ENCODE measurements at regions not wholly inside any gene's neighbourhood (a gene's known extent, or its start where the extent isn't known, plus 50 kb on each side); places are given as distances from the start of the nearest gene placed in this dataset.

DNA sequence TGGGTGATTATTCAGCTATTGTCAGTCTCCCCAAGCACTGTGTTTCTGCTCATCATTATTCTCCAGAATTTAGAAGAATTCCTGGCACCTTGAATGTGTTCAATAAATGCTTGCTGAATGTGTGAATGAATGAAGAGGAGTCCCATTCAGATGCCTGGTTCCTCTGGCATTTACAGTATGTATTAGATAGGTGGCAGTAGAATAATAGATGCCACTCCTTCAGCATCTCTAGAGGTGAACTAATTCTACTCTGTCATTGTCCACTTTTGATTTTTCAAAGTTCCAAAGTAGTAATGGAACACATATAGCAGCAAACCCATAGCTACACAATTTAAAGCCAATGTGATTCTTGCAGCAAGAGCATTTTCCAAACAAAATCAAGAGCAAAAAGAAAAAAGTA is 118.9 kb upstream of the CEP162 start:
- TF ChIP-seq, protein P1, sequence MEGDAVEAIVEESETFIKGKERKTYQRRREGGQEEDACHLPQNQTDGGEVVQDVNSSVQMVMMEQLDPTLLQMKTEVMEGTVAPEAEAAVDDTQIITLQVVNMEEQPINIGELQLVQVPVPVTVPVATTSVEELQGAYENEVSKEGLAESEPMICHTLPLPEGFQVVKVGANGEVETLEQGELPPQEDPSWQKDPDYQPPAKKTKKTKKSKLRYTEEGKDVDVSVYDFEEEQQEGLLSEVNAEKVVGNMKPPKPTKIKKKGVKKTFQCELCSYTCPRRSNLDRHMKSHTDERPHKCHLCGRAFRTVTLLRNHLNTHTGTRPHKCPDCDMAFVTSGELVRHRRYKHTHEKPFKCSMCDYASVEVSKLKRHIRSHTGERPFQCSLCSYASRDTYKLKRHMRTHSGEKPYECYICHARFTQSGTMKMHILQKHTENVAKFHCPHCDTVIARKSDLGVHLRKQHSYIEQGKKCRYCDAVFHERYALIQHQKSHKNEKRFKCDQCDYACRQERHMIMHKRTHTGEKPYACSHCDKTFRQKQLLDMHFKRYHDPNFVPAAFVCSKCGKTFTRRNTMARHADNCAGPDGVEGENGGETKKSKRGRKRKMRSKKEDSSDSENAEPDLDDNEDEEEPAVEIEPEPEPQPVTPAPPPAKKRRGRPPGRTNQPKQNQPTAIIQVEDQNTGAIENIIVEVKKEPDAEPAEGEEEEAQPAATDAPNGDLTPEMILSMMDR (IDR thresholded peaks at IDR 0.05; ENCODE audit: borderline replicate concordance, insufficient read depth, low read depth, low read length), result no peak
- H3K4me3 ChIP-seq (ENCODE audit: low read depth, low read length), result no peak overlapping the region

DNA sequence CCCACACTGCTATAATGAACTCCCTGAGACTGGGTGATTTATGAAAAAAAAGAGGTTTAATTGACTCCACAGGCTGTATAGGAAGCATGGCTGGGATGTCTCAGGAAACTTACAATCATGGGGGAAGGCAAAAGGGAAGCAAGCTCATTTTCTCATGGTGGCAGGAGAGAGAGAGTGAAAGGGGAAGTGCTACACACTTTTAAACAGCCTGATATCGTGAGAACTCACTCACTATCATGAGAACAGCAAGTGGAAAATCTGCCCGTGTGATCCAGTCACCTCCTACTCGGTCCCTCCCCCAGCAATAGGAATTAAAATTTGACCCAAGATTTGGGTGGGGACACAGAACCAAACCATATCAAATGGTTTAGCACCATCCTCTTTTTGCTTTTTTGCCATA is 116.6 kb upstream of the CEP162 start:
- no peak overlapping the region for H3K4me3 ChIP-seq (ENCODE audit: low read depth, low read length)
- TF ChIP-seq, protein P1 (IDR thresholded peaks at IDR 0.05; ENCODE audit: borderline replicate concordance, insufficient read depth, low read depth, low read length), result no peak

DNA sequence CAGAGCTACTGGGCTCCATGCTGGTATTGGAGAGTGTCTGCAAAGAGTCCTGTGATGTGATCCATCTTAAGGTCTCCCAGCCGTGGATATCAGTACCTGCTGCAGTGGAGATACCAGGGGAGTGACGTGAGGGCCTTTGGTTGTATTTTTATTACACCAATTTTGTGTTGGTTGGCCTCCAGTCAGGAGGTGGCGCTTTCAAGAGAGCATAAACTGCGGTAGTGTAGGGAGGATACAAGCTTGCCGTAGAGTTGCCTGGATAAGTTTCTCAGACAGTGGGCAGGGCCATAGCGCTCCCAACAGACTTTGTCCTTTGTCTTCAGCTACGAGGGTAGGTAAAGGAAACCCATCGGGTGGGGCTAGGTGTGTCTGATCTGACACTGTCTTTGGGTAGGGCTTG is 113.0 kb upstream of the CEP162 start:
- TF ChIP-seq, protein P1 (IDR thresholded peaks at IDR 0.05; ENCODE audit: borderline replicate concordance, insufficient read depth, low read depth, low read length), result no peak

DNA sequence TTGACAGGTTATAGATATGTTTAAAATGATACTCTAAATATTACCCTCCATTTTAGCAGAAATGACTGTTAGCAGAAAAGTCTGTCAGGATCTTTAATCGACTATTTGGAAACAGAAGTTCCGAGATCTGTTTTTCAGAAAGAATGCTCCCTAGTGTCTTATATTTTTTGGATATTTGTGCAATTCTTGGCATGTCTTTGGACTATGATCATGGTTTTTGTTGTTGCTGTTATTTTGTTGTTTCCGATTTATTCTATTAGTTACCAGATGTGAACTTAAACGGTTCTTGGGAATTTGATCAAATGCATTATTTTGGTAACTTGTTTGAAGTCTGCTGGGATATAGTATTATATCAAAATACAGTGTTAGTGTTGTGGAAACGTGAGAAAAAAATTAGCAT is 106.4 kb upstream of the CEP162 start:
- TF ChIP-seq, protein P1 (IDR thresholded peaks at IDR 0.05; ENCODE audit: borderline replicate concordance, insufficient read depth, low read depth, low read length), result no peak

More for the DNA sequence above, 113.0 kb upstream of the CEP162 start:
- H3K4me3 ChIP-seq (ENCODE audit: low read depth, low read length), result no peak overlapping the region

DNA sequence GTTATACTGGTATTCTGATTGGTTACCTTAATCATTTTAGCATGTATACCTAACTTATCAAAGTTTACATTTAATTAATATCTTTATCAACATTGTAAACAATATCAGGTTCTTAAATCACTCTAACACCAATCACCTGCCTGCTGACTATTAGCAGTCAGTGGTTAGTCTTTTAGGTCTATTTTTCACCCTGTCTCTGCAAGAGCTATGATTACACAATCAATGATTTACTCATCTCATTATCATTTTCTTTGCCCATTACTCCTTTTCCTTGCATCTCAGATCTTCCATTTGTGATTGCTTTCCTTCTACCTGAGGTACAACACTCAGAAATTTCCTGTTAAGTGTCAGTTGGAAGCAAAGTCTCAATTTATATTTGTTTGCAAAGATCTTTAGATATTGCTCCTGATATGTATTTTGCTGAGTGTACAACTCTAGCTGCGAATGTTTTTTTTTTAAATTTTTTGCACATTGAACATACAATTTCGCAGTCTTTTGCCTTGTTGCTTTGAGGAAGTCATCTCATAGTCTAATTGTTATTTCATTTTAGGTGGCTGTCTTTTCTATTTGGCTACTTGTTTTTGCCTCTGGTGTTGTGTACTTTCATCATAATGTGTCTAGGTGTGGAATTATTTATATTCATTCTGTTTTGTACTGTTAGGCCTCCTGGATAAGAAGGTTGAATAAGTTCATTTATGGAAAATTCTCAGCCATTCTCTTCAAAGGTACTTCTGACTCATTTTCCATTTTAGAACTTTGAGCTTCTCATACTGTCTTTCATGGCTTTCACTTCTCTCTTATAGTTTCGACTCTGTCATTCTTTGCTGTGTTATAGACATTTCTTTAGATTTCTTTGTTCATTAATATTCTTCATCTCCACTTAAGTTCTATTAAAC is 104.9 kb upstream of the CEP162 start:
- TF ChIP-seq, protein P1 (IDR thresholded peaks at IDR 0.05; ENCODE audit: borderline replicate concordance, insufficient read depth, low read depth, low read length), result no peak
- no peak overlapping the region for H3K4me3 ChIP-seq (ENCODE audit: low read depth, low read length)

More for the DNA sequence above, 106.4 kb upstream of the CEP162 start:
- H3K4me3 ChIP-seq (ENCODE audit: low read depth, low read length), result no peak overlapping the region

DNA sequence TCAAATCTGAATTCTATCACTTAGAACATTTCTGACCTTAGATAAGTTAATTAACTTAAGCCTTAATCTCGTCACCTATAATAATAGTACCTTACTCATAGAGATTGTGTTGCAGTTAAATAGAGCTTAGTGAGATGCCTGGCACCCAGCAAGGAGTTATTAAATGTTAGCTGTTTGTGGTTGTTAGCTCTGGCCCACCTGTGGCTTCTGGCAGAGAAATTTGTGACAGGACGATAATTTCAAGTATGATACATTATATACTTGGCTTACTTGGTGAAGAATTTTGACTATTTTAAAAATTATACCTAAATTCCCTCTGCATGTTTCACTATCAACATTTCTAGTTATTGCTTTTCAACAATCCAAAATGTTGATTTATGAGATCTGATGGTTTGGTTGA is 102.9 kb upstream of the CEP162 start:
- no peak overlapping the region for H3K4me3 ChIP-seq (ENCODE audit: low read depth, low read length)
- TF ChIP-seq, protein P1 (IDR thresholded peaks at IDR 0.05; ENCODE audit: borderline replicate concordance, insufficient read depth, low read depth, low read length), result no peak

DNA sequence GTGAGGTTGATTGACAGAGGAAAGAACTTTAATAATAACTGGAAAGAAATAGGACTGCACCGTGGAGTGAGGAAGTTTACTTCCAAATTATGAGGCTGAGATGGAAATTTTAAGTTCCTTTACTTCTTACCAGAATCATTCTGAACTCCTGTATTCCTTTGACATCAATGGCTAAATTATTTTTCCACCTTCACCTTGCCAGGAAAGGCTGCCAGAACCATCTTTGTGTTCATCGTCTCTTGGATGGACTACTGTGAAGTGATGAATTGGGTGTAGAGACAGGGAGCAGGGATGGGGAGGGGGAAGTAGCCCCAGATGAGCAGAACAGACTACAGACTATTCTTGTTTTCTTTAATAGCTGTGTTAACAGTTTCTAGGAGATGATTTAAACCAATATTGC is 102.1 kb upstream of the CEP162 start:
- no peak overlapping the region for H3K4me3 ChIP-seq (ENCODE audit: low read depth, low read length)
- TF ChIP-seq, protein P1 (IDR thresholded peaks at IDR 0.05; ENCODE audit: borderline replicate concordance, insufficient read depth, low read depth, low read length), result no peak
